NAMALWA (cell line): ENCODE measurements at regions not wholly inside any gene's neighbourhood (a gene's known extent, or its start where the extent isn't known, plus 50 kb on each side); places are given as distances from the start of the nearest gene placed in this dataset.
A peak's percentile ranks its signal among the peaks of the same experiment; 100 is the strongest.

Experiments used
- DNase-seq: peaks from one replicate; pipeline ENCODE4 v3.0.0-alpha.2; 2015; ENCODE audit warnings: low spot score

DNA sequence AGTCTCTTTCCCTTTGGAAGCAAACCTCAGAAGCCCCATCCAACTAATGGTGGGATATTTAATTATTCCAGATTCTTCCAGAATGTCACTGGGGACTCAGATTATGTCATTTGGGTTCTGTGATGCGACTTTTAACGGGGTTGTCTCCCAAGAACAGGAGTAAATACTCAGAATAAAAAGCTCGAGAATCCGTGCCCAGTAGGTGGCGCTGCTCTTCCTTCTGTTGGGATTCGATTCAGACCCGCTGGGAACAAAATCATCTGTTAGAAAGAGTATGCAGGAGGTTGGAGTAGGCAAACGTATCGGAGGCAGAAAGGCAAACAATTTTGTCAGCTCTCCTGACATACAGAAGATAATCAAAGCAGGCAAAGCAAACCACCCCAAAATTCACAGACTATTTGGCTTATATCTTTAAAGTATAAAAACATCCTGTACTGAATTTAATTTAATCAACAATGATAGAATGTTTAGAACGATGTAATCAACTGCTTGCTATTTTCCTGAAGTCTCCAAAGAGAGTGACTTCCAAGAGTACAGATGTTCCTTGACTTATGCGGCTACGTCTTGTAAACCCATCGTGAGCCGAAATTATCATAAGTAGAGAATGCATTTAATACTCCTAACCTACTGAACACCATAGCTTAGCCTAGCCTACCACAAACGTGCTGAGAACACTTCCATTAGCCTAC, 169.8 kb upstream of the RAI14 start:
- peak; percentile 76 for DNase-seq

DNA sequence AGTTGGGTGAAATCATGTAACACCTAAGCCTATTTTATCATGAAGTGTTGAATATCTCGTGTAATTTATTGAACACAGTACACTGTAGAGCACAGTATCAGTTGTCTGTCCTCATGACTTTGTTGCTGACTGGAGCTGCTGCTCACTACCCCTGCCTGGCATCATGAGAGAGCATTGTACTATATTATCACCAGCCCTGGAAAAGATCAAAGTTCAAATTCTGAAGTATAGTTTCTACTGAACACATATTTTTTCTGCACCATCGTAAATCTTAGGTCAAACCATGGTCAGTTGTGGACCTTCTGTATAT, 169.3 kb upstream of the RAI14 start:
- DNase-seq: no peak

DNA sequence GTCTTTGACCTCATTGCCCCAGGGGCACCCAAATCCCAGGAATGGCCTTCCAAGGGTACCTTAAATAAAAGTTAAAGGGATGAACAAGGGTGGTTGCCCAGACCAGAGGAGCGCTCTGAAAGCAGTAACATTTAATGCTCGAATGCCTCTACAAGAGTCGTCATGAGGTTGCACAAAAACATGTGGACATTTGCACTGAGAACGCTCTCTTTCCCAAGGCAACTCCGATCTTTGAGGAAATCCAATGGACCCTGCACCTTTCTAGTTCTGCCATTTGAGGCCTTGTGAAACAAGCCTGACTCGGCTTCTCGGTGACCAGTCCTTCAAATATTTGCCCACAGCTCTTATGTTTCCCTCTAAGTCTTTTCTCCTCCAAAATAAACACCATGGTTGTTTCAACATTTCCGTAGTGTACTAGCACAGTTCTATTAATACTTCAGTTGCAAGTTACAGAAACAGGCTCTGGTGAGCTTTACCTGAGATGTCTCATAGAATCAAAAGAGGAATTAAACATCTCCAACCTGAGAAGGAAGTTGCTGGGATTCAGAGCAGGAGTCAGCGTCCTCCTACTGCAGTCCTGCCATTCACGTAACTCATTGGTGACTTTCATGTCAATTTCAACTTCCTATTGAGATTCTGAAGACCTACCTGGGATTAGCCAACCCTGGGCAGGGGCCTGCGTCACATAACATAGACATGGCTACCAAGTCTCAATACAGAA, 168.8 kb upstream of the RAI14 start:
- no peak for DNase-seq

DNA sequence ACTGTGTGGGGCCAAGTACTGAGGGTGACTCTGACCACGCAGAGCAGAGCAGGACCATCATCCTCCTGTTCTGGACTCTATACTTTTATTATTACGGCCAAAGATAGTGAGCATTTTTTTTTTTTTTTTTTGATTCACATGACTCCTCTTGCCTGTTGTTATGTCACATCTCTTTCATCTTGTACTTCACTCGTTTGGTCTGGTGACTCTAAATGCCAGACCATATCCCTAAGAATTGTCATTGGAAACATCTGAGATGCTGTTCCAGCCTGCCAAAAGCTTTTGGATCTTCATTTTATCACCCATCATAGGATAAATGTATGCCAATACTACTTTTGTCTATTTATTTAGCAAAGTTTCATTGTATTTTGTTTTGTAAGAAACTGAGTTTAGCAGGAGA, 168.2 kb upstream of the RAI14 start:
- no peak for DNase-seq

DNA sequence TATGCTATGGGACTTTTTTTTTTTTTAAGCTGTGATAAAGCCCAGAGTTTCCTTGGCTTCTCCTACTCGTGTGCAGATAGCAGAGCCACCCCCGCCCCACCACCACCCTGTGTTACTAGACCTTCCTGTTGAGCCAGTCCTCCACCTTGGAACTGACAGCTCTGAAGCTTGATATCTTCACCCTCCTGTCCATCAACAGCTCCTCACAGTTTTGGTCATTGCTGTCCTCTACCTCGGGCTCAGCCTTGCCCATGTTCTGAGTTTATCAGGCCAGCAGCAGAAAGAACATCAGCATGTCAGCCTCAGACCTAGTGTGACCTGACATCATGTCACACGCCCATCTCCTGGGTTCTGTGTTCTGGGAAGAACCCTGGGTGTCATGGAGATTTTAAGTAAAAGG, 167.1 kb upstream of the RAI14 start:
- DNase-seq: no peak

DNA sequence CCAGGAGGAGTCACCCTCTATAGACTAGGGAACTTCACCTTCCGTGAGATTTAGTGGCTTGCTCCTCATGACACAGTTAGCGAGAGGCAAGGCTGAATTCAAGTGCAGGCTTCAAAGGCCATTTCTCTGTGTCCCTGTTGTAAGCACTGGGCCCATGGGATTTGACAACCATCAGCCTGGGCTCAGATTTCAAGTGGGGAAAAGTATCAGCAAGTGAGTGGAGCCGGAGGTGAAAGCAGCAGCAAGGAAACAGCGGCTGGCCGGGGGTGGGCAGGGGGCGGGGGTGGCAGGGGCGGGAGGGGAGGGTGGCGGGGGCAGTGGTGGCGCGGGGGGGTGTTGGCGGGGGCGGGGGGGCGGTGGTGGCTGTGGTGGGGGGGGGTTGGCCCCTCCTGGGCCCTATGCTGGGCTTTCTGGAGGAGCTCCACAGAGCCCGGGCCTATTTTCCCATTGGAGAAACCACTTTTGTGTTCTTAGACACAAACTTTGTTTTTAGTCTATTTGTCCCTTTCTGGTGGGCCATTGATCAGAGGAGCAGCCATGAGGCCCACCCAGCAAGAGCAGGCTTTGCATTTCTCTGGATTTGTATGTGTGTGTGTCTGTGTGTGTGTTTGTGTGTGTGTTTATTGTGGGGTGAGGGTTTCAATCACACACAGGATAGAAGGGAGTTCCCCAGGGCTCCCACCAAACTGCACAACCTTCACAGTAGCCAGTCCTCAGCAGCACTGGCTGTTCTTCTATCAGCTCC, 165.4 kb upstream of the RAI14 start:
- DNase-seq: no peak

DNA sequence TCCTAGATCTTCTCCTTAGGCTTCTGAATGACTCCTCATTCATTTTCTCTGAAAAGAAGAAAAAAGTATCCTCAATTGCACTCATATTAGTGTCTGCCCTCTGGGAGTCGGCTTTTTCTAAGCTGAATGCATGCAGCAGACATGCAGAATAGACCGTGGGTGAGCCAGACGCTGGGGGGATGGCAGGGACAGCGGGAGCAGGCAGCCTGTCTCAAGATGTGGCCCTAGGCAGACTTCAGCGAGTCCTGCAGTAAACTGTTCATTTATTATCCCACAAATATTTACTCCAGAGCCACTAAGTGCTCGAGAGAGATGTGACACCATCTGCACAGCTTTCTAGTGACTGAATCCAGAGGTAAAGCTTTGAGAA, 164.9 kb upstream of the RAI14 start:
- DNase-seq: no peak

DNA sequence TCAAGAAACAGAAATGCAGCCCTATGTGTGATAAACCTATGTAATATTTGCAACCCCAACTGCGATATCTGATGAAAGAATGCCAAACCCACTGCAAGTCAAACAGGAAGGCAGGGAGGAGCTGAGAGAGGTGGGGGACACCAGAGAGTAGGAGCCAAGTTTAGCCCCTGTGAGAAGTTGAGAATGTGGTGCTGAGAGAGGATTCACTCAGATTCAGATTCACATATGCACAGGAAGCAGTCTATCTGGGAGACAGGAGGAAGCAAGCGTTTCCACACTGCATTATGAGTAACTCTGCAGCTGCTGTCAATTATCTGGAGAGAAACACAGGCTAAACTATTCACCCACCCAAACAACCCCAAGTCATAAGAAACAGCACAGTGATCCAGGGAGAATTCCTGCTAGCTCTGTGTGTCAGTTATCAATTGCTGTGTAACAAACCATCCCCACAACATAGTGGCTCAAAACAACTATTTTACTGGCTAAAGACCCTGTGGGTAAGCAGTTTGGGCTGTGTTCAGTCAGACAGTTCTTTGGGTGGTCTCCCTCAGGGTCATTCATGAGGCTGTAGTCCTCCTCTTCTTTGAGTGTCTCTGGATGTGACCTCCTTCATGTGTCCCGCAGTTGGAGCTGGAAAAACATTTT, 161.9 kb upstream of the RAI14 start:
- no peak for DNase-seq

DNA sequence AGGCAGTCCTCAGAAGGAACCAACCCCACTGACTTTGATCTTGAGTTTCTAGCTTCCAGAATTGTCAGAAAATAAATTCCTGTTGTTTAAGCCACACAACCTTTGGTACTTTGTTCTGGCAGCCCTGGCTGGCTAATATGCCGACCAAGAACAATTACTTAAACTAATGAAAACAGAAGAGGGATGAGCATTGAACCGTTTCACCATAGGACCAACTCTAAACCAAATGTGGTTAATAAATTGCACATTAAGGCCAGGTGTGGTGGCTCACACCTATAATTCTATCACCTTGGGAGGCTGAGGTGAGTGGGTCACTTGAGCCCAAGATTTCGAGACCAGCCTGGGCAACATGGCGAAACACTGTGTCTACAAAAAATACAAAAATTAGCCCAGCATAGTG, 160.9 kb upstream of the RAI14 start:
- DNase-seq: no peak

DNA sequence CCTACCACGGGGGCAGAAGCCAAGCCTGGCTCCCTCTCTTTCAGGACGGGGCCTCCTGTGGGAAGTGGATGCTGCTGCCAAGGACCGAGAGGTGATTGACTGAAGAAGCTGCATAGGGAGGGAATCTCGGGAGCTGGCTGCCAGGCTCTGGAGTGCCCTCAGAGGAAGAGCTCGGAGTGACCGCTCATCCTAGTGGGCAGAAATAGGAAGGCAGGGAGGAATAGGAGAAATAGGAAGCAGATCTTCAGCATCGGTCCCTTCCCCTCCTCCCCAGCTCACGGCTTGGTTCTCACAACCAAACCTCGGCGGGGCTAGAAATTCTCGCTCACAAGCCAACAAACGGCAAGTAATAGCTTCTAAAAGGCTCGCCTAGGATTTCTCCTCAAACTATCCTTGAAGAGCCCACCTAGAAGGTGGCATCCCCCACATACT, 159.9 kb upstream of the RAI14 start:
- no peak for DNase-seq

DNA sequence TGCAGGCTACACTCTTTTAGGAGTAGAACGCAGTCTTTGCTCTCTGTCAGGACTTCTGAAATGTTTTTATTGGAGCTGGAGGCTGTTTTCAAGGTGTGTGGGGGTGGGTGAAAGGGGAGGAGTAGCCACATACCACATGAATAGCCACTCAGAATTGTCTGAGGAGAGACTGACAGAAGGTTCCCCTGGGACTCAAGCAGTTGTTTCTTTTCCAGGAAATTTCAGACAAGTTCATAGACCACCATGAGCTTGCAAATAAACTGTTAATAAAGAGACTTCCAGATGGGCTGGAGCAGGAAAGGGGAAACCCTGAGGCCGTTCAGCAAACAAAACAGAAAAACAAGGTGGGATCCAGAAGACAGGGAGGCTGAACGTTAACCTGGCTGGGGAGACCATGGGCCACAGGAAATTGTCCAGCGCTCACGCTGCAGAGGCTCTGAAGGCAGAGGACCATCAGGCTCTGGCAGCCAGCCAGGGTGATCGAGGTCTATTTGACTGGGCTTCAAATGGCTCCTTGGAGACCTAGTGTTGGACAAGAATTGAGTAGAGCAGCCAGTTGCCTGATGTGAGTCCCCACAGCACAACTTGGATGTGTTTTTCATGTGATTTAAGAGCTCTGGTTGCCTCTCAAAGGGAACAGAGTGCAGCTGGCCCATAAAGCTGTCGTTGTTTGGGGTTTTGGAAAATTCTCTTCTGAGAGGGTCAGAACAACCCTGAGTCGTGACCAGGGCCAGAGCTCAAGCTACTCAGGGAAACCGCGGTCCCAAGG, 159.2 kb upstream of the RAI14 start:
- no peak for DNase-seq

DNA sequence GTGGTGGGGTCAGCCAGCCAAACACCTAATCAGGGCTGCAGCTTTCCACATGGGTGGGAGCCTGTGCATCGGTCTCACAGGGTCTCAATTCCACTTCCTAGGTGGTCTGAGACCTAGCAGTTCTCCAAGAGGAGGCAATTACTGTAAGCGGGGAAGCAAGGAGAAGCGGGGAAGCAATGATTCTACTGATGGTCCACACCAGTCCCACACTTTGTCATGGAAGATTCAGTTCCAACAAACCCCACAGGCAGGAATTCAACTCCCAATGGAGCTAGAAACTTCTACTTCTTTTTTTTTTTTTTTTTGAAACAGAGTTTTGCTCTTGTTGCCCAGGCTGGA, 158.7 kb upstream of the RAI14 start:
- DNase-seq: no peak

DNA sequence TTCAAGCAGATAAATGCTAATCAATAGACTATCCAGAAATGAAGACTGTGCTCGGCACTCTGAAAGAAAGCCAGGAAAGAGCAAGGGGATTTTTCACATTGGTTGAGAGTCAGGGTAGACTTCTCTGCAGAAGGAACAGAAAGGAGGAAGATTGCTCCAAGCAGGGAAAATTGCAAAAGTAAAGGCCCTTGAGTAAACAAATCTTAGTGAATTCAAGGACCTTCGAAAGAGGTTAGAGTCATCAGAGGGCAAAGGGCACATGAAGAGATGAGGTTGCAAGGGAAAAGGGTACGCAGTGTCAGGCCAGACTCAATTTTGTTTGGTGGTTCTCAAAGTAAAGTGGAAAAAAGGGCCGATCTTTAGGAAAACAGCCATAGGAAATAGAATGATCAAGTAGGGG, 157.6 kb upstream of the RAI14 start:
- DNase-seq: no peak

DNA sequence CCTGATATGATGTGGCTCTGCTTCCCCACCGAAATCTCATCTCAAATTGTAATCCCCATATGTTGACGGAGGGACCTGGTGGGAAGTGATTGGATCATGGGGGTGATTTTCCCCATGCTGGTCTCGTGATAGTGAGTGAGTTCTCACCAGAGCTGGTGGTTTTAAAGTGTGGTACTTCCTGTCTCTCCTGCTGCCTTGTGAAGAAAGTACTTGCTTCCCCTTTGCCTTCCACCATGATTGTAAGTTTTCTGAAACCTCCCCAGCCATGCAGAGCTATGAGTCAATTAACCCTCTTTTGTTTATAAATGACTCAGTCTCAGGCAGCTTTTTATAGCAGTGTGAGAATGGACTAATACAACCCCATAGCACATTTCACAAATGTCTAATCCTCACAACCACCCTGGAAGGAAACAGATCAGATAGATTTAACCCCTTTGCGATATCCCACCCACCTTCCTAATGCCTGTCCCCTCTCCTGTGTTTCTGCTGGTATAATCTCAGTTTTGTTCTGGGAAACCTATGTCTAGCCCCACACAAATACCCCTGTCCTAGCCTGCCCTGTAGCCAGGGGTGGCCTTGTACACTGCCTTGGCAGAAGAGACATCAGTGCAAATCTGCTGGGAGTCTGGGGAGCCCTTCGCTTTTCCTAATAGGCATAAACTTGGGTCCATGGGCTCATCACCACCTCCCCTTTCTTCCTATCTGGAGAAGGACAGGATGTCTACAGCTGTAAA, 157.0 kb upstream of the RAI14 start:
- peak; percentile 8 for DNase-seq

DNA sequence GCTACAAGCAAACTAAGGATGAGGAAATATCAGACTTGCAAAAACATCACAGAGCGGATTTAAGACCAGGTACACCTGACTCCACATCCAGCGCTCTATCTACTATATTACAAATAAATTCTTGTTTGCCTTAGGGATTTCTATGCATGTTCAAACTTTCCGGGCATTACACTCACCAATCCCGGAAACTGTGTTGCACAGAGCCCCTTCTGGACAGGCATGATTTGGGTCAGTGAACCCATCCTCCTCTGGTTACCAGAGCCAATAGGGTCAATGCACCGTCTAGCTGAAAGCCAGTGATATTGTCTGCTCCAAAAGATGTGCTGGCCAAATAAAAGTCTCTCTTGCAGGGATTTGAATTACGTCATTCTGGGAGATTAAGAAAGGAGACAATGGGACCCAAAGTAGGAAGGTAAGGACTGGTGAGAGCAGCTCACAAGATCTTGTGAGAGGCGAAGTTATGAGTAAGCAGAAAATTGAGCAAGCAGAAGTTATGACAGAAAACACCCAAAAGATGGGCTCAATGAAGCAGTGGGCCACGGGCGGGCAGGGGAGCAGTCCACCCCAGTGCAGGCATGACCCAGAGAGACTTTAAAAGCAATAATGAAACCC, 155.8 kb upstream of the RAI14 start:
- DNase-seq: no peak

DNA sequence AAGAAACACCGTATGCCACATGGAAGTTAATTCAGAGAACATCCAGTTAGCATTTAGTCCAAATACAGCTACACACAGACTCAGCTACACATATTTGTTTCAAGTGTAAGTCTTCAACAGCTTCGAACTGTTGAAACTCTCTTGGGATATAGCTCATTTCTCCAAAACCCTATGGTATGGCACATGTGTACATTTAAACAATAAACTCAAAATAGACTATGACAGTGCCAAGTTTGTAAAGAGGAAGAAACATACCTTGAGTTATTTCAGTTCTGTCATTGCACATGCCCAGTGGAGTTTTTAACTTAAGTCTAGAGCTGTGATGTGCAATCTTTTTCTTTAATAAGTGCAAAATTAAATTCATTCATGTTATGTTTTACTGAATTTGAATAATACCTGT, 155.1 kb upstream of the RAI14 start:
- DNase-seq: no peak

DNA sequence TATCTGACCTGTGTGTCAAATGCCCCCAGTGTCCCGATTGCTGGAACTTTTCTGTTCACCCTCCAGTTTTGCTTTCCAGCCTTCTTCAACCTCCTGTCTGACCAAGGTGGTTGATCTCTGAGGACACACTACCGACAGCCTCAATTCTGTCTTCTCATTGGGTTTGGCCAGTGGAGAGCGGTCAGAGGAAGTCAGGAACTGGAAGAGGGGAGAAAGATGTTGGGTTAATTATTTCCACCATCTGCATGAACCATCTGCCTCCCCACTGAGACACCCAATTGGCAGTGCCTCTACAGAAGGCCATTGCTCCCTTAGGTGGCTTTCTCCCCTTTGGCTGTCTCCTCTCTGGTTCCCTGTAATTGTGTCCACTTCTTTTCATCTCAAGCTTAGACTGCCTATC, 154.3 kb upstream of the RAI14 start:
- no peak for DNase-seq

DNA sequence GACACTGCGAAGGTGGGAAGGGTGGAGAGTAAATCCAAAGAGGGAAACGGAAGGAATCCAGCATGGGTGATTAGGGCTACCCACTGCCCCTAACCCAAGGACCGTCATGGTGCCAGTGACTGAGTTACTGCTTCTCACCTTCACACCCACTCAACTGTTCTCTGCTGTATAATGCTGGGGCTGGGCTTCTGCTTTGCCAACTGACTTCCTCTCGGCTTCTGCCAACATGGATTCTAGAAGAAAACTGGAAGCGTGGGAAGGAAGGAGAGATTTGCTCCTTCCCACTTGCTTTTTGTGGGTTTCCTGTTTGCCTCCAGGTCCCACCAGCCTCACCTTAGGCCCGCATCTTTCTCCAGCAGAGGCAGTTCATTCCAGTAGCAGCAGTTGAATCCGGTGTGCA, 153.5 kb upstream of the RAI14 start:
- no peak for DNase-seq

DNA sequence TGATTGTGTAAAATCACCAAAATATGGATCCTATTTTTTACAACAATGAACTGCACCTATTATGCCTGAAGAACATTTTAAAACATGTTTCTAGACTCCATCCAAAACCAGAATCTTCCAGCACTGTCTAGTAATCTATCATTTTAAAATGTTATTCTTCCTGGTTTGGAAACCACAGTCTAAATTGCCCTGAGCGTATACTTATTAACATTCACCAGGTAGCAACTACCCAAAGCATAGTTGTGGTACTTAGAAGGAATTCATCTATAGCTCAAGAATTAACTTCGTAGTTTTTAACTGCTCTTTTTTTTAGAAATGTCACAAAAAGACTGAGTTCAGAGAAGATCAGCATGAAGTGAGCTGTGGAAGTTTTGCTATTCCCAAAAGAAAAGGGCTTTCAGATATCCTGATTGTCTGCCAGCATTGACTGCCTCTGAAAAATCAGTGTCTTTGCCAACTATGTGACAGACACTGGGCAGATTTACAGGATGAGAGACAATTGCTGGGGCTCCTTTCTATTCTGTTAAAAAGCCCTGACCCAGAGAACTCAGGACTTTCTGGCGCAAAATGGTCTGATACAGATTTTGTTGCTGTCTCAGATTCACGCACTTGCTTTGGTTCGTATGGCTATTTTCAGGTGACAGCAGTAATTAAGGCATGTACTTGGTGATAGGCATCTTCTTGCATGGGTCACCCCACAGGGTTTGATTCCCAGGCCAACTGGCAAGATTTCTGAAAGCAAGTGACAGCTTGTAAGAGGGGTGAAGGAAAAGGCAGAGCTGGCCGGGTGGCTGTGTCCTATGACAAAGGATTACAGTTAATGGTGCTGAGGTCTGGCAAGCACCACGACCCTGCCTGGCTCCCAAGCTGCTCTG, 152.5 kb upstream of the RAI14 start:
- no peak for DNase-seq

DNA sequence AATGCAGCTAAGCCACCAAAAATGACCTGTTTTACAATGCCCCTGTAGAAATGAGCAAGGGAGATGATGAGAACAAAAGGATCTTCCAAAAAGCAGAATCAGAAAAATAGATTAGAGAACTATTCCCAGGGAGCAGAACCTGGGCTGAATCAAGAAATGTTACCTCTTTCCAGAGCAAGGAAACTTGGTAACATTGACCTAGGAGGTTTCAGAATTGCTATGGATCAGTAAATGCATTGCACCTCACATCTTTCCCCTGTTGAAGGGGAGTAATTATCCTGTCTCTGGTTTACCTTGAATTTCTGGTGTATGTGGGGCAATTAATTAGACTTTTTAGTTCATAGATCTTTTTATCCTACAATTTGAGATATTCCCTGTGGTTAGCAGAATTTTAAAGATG, 151.2 kb upstream of the RAI14 start:
- DNase-seq: no peak
